Cerebellar cortex (tissue), 1 donor: ENCODE measurements at regions not wholly inside any gene's neighbourhood (a gene's known extent, or its start where the extent isn't known, plus 50 kb on each side); places are given as distances from the start of the nearest gene placed in this dataset.
"Not testable (repeated sequence)": the region's sequence is repeated elsewhere in the genome, so short reads cannot be mapped to it uniquely, and the experiment has no call there.

ENCODE experiments used
- DNase-seq: peaks from one replicate; pipeline ENCODE4 v3.0.0-alpha.2; 2015; ENCODE audit warnings: low spot score

- DNase-seq, result no peak
These were observed 137.2 kb downstream of the NOC3L start for GRCh38 chr10:94225589-94225988.

DNA sequence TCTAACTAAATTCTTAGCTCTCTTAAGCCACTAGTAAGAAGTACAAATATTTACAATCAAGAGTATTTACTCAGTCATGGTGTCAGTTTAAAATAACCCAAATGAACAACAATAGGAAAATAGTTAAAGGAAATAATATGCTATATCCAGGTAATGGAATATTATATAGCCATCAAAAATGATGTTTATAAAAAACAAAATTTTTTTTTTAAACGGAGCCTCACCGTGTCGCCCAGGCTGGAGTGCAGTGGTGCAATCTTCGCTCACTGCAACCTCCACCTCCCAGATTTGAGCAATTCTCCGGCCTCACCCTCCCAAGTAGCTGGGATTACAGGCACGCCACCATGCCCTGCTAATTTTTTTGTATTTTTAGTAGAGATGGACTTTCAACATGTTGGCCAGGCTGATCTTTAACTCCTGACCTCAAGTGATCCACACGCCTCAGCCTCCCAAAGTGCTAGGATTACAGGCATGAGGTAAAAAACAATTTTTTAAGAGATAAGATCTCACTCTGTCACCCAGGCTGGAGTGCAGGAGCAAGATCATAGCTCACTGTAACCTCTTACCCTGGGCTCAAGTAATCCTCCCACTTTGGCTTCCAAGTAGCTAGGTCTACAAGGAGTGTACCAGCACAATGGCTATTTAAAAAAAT, 132.5 kb downstream of the NOC3L start:
- no peak for DNase-seq

- no peak for DNase-seq
These were observed 129.9 kb downstream of the NOC3L start for GRCh38 chr10:94232711-94233383.

DNA sequence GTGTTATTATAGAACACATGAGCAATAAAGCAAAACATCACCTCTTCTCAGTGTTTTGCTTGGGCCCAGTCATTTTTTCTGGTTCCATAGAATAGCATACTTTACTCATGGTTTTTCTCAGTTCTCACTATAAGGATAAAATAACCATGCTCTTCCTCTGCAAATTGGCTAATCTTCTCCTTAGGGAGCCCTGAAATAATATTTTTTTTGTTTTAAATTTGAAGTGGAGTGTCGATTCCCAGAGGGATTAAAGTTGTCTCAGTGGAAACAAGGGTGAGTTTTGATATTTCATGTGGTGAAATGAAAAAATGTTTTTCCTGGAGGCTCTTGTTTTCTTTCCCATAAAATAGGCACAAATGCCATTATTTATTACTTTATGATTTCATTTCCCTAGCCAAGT, 127.3 kb downstream of the NOC3L start:
- DNase-seq, result no peak

GRCh38 chr10:94238006-94238617, 124.6 kb downstream of the NOC3L start:
- no peak for DNase-seq

DNA sequence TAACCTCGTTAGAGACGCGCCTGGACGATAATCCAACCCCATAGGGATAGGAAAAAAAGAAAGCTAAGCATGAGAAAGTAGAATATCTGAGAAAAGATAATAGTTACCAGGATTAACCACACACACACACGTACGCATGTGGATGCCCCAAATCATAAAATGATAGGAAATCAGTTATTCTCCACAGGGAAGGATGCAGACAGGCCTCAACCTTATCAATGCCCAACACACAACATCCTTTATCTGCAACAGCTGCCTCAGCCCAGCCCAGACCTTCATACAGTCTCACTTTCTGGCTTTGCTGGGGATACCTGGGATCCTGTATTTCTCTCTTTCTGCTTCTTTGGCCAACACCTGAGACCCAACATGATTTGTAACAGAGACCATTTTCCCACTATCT, 123.0 kb downstream of the NOC3L start:
- no peak for DNase-seq

GRCh38 chr10:94240491-94240890, 122.2 kb downstream of the NOC3L start:
- no peak for DNase-seq

- DNase-seq, result no peak
These were observed 121.8 kb downstream of the NOC3L start for GRCh38 chr10:94240901-94241300.

DNA sequence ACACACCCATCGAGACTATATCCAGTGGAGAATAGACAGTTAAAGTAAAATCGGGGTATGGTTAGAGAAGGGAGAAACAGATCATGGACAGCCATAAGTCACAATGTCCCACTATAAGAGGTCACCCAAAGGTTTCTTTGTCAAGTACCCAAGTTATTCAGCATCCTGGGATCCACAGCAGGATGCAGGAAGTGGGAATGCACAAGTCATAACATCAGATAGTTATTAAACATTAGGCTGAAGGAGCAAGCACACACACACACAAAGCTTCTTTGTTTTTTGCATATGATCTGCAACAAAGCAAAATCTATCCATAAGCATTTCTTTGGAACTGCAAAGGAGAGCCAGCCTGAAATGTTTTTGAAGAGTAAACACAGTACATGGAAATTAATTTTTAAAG, 111.6 kb downstream of the NOC3L start:
- DNase-seq, result no peak

GRCh38 chr10:94251568-94251967, 111.2 kb downstream of the NOC3L start:
- DNase-seq, result no peak

DNA sequence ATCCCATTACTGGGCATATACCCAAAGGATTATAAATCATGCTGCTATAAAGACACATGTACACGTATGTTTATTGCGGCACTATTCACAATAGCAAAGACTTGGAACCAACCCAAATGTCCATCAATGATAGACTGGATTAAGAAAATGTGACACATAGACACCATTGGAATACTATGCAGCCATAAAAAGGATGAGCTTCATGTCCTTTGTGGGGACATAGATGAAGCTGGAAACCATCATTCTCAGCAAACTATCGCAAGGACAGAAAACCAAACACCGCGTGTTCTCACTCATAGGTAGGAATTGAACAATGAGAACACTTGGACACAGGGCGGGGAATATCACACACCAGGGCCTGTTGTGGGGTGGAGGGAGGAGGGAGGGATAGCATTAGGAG, 105.3 kb downstream of the NOC3L start:
- DNase-seq, result not testable (repeated sequence)

DNA sequence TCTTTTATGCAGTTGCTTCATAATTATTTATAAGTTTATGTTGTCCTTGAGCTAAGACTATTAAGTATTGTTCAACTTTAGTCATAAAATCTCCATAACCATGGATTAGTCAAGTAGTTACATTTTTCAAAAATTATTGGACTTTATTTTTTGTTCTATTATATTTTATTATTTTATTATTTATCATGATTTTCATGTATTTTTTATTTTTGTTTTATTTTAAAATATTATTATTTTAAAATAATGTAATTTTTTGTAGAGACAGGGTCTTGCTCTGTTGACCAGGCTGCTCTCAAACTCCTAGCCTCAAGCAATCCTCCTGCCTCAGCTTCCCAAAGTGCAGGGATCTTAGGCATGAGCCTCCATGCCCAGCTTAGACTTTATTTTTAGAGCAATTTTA, 102.3 kb downstream of the NOC3L start:
- DNase-seq, result no peak

GRCh38 chr10:94264085-94264484, 98.7 kb downstream of the NOC3L start:
- no peak for DNase-seq

DNA sequence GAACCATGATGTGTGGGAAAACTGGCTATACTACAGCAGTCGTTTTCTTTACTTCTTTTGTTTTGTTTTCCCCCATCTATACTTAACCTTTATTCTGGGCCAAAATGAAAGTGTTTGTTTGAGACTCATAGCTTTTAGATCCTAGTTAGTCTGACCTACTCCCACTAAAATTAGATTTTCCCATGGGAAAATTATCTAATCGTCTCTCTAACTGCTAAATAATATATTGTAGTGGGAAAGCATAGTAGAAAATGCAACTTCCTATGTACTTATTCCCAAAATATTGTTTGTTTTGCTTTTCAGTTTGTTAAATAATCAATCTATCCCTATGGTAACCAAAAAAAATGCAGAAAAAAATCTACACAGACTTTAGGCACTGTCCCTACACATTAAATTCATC, 96.6 kb downstream of the NOC3L start:
- no peak for DNase-seq

GRCh38 chr10:94268652-94269051, 94.1 kb downstream of the NOC3L start:
- no peak for DNase-seq

GRCh38 chr10:94274142-94274787, 88.5 kb downstream of the NOC3L start:
- no peak for DNase-seq

DNA sequence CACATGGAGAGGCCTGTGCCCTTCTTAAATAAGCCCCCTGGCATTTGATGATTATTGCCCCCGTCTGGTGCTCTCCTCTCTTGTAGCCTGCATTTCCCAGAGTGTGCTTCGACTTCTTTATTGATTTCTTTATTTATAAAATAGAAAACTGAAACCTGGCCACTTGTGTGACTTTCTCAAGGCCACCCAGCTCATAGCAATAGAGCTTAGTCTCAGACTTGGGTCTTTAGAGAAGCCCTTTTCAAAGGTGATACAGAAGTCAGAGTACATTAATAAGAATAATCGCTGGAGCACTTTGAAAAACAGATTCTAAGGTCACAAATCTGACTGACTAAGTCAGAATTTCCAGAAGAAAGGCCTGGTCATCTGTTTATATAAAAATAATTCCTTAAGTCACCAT, 86.6 kb downstream of the NOC3L start:
- no peak for DNase-seq

- DNase-seq, result no peak
These were observed 85.3 kb downstream of the NOC3L start for GRCh38 chr10:94277450-94277849.

DNA sequence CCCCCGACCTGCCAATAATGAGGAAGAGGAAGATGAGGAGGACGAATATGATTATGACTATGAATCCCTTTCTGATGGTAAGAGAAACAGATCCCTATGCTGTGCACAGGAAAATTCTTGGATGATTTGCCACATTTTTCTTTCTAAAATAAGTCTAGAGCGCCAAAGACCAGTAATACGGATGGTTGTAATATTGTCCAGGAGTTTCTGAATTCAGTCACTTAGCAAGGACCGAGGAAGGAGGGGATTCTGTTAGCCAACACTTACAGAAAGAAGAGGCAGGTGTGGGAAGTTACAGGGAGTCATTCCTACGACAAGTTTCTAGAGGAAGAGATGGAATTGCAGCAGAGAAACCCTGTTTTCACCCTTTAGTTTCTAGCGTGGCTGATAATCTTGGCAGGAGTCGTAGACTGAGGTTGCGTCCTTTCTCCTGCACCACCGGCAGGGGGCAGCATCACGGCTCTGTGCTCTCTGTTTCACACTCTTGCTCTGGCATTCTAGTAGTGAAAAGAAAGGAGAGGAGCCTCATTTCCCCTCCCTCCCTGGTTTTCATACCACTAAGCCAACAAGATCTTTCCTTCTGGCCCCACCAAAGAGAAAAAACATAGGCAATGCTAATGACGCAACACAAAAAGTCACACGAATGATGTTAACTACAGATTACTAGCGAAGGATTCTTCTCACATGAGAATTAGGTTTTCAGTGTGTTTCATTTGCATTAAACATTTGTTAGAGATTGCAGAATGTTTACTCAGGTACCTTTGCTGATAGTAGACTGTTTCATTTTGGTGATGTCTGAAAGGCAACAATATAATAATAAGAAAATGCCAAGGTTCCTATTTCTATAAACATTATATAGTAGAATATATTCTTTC, 82.7 kb downstream of the NOC3L start:
- peak; percentile 51 for DNase-seq

- DNase-seq, result no peak
These were observed 81.1 kb downstream of the NOC3L start for GRCh38 chr10:94281654-94282053.

GRCh38 chr10:94282369-94282768, 80.4 kb downstream of the NOC3L start:
- DNase-seq, result no peak
